ENCODE measurements at regions not wholly inside any gene's neighbourhood (a gene's known extent, or its start where the extent isn't known, plus 50 kb on each side); places are given as distances from the start of the nearest gene placed in this dataset.

GRCh38 chr4:128718768-128719167 is 90.7 kb upstream of the JADE1 start (continued):
- TF ChIP-seq VEZF1 (CRISPR knock-in tag; IDR thresholded peaks at IDR 0.05), result no peak

- Histone ChIP-seq H3K36me3 (ENCODE audit: control insufficient read depth, insufficient read depth, low read length) (no peaks in the 10 kb centered on the region), H3K9ac (ENCODE audit: insufficient read depth in 1 of 2, low read depth in 2 of 2, low read length in 2 of 2) (no peak overlapping the region), H4K20me1 (replicated peaks; ENCODE audit: control insufficient read depth, insufficient read depth, low read length) (no peaks in the 10 kb centered on the region), H3K9me1 (ENCODE audit: control insufficient read depth, insufficient read depth, low read length) (no peaks in the 10 kb centered on the region), H3K79me2 (ENCODE audit: control insufficient read depth, insufficient read depth, low read length) (no peaks in the 10 kb centered on the region), H3K4me2 (ENCODE audit: insufficient read depth, low read length) (no peak overlapping the region), H3K4me3 (no peak overlapping the region), H3K27ac (ENCODE audit: extremely low read depth, low read depth, low read length) (no peak overlapping the region), H3K9me3 (replicated peaks; ENCODE audit: control insufficient read depth, insufficient read depth, low read depth, low read length) (no peaks in the 10 kb centered on the region), H3K4me1 (replicated peaks in 1 of 2; ENCODE audit: control insufficient read depth in 2 of 2, insufficient read depth in 2 of 2, low read length in 2 of 2) (peaks cover 2 to 3% of the 10 kb centered on the region in 2 experiments; a peak in 3 of 5 replicates), H3K27me3 (ENCODE audit: control insufficient read depth in 2 of 2, insufficient read depth in 2 of 2, low read length in 2 of 2) (no peaks in the 10 kb centered on the region), H2AFZ (ENCODE audit: low read depth, low read length) (peak overlapping the region; percentile 74)
- DNase-seq (ENCODE audit: extremely low read depth in 1 of 4, low spot score in 3 of 4), result no peak
- intact Hi-C loops (cut with micrococcal nuclease) (no loop called here), in situ Hi-C loops (cut with MboI) (no loop called here)
- ChIA-PET CTCF (ENCODE audit: low intra/inter-chr PET ratio) (no interaction called here), POLR2A (no interaction called here)
- 22% methylated on average over 4 of the region's 4 CpGs for WGBS (ENCODE audit: insufficient coverage, low coverage, missing lambda C conversion rate)
- no peak for ATAC-seq
- BruUV-seq (replicated peaks), result no TSS peak
- no peak for FAIRE-seq
- TF ChIP-seq FOXA1 (IDR thresholded peaks at IDR 0.05; ENCODE audit: borderline replicate concordance) (no peak), HSF4 (CRISPR knock-in tag; IDR thresholded peaks at IDR 0.05; ENCODE audit: borderline replicate concordance) (no peak), MLX (CRISPR knock-in tag; conservative IDR thresholded peaks at IDR 0.05) (no peak), NR2C2 (CRISPR knock-in tag; IDR thresholded peaks at IDR 0.05) (no peak), NR2C2 (tag; IDR thresholded peaks at IDR 0.05) (no peak), CCAR2 (IDR thresholded peaks at IDR 0.05; ENCODE audit: low read depth, low read length) (no peak), ZNF551 (CRISPR knock-in tag; IDR thresholded peaks at IDR 0.05) (no peak), SMAD1 (IDR thresholded peaks at IDR 0.05; ENCODE audit: low read depth, low read length, partially characterized antibody) (no peak), CREB5 (CRISPR knock-in tag; IDR thresholded peaks at IDR 0.05) (no peak), MIER1 (IDR thresholded peaks at IDR 0.05; ENCODE audit: low read depth) (no peak), TSHZ1 (CRISPR knock-in tag; IDR thresholded peaks at IDR 0.05) (no peak), TARDBP (IDR thresholded peaks at IDR 0.05) (no peak)
Measured at GRCh38 chr4:128716338-128716737, 93.2 kb upstream of the JADE1 start.
